IMR-90 (cell line): ENCODE measurements at regions not wholly inside any gene's neighbourhood (a gene's known extent, or its start where the extent isn't known, plus 50 kb on each side); places are given as distances from the start of the nearest gene placed in this dataset.

Source experiments
- ATAC-seq: fragments of 200-7000 bp; cut with Tn5 transposase; 2 replicates; pipeline ENCODE4 v1.9.1; 2020; ENCODE audit warnings: low read depth, mild to moderate bottlenecking, moderate library complexity
- BruUV-seq: library from RNA; stranded (reverse); fragments of 400-500 nt; replicated peaks from 2 replicates; lab custom pipeline; 2021; lab: Mats Ljungman, UMichigan
- CTCF ChIA-PET: fragments of 300-600 bp; formaldehyde crosslinking; extraction: SDS; loops from one replicate; lab custom pipeline; 2021; ENCODE audit warnings: antibody characterized with exemption; lab: Yijun Ruan, JAX
- POLR2A ChIA-PET: fragments of 300-600 bp; sonication (Branson Sonifier 250); formaldehyde crosslinking; loops from one replicate; lab custom pipeline; 2022; ENCODE audit warnings: antibody characterized with exemption; ENCODE audit not compliant: unreplicated experiment; lab: Charles Lee
- DNase-seq: peaks from one replicate; pipeline ENCODE4 v3.0.0; 2013
- H2AFZ ChIP-seq: replicated peaks from 2 replicates; pipeline ENCODE3; 2013; ENCODE audit warnings: low read length, mild to moderate bottlenecking; ENCODE audit not compliant: poor library complexity
- H2AK5ac ChIP-seq: 2 replicates; pipeline ENCODE4 v1.6.1; 2013; ENCODE audit warnings: low read depth, low read length, inconsistent platforms
- H2AK9ac ChIP-seq: replicated peaks from 2 replicates; pipeline ENCODE3; 2013; ENCODE audit warnings: mild to moderate bottlenecking, low read depth, low read length, moderate library complexity; ENCODE audit not compliant: poor library complexity
- H2BK120ac ChIP-seq: 2 replicates; pipeline ENCODE4 v1.6.1; 2013; ENCODE audit warnings: low read depth, low read length, inconsistent platforms
- H2BK15ac ChIP-seq: 3 replicates; pipeline ENCODE4 v1.6.1; 2013; ENCODE audit warnings: low read depth, low read length, inconsistent platforms
- H2BK20ac ChIP-seq: 2 replicates; pipeline ENCODE4 v1.6.1; 2013; ENCODE audit warnings: low read depth, mild to moderate bottlenecking, inconsistent platforms, low read length, moderate library complexity
- H2BK5ac ChIP-seq: 2 replicates; pipeline ENCODE4 v1.6.1; 2013; ENCODE audit warnings: mild to moderate bottlenecking, low read depth, low read length, inconsistent platforms; ENCODE audit not compliant: poor library complexity, severe bottlenecking
- H3K14ac ChIP-seq: replicated peaks from 2 replicates; pipeline ENCODE4 v1.6.1; 2013; ENCODE audit warnings: low read depth, low read length, inconsistent platforms
- H3K18ac ChIP-seq: 2 replicates; pipeline ENCODE4 v1.6.1; 2013; ENCODE audit warnings: low read depth, low read length, control low read depth
- H3K23ac ChIP-seq: 2 replicates; pipeline ENCODE4 v1.6.1; 2013; ENCODE audit warnings: low read depth, low read length, inconsistent platforms
- H3K27ac ChIP-seq: 2 replicates; pipeline ENCODE4 v1.5.1; 2013; ENCODE audit warnings: mild to moderate bottlenecking, control low read depth, low read length; ENCODE audit not compliant: insufficient read depth
- H3K27me3 ChIP-seq: 2 replicates; pipeline ENCODE4 v1.6.1; 2013; ENCODE audit warnings: low read length; ENCODE audit not compliant: control insufficient read depth, insufficient read depth
- H3K36me3 ChIP-seq: 2 replicates; pipeline ENCODE4 v1.6.1; 2013; ENCODE audit warnings: low read length, mixed read lengths; ENCODE audit not compliant: control insufficient read depth, insufficient read depth
- H3K4ac ChIP-seq: 2 replicates; pipeline ENCODE4 v1.6.1; 2013; ENCODE audit warnings: low read depth, low read length, inconsistent platforms
- H3K4me1 ChIP-seq: 2 replicates; pipeline ENCODE4 v1.6.1; 2013; ENCODE audit warnings: low read length, mixed read lengths; ENCODE audit not compliant: control insufficient read depth, insufficient read depth
- H3K4me2 ChIP-seq: 2 replicates; pipeline ENCODE4 v1.6.1; 2013; ENCODE audit warnings: low read depth, mild to moderate bottlenecking, control low read depth, low read length, moderate library complexity
- H3K4me3 ChIP-seq: 2 replicates; pipeline ENCODE4 v1.5.1; 2013; ENCODE audit warnings: low read depth, mild to moderate bottlenecking, control low read depth, low read length, moderate library complexity; ENCODE audit not compliant: insufficient read depth
- H3K56ac ChIP-seq: 2 replicates; pipeline ENCODE4 v1.6.1; 2013; ENCODE audit warnings: low read length, inconsistent platforms; ENCODE audit not compliant: insufficient read depth; ENCODE audit errors: extremely low read depth
- H3K79me1 ChIP-seq, 2 experiments: 2 replicates each; pipeline ENCODE4 v1.6.1; 2013; ENCODE audit warnings: low read length in 2 of 2, inconsistent platforms in 1 of 2, low read depth in 1 of 2
- H3K9ac ChIP-seq: 2 replicates; pipeline ENCODE4 v1.6.1; 2013; ENCODE audit warnings: low read depth, low read length, control low read depth
- H3K9me1 ChIP-seq: 2 replicates; pipeline ENCODE4 v1.6.1; 2013; ENCODE audit warnings: low read length, inconsistent platforms; ENCODE audit not compliant: insufficient read depth
- H3K9me3 ChIP-seq: 2 replicates; pipeline ENCODE4 v1.6.1; 2013; ENCODE audit warnings: low read length; ENCODE audit not compliant: control insufficient read depth, insufficient read depth
- H4K20me1 ChIP-seq: 2 replicates; pipeline ENCODE4 v1.6.1; 2013; ENCODE audit warnings: low read length, inconsistent platforms; ENCODE audit not compliant: insufficient read depth
- H4K5ac ChIP-seq: 2 replicates; pipeline ENCODE4 v1.6.1; 2013; ENCODE audit warnings: mild to moderate bottlenecking, low read depth, low read length, control low read depth
- H4K8ac ChIP-seq, 2 experiments: 2 replicates each; pipeline ENCODE4 v1.6.1; 2013; ENCODE audit warnings: low read depth in 2 of 2, low read length in 2 of 2, control low read depth in 1 of 2, inconsistent platforms in 1 of 2
- H4K91ac ChIP-seq: 2 replicates; pipeline ENCODE4 v1.6.1; 2013; ENCODE audit warnings: low read depth, low read length, inconsistent platforms; ENCODE audit not compliant: insufficient read depth
- CEBPB ChIP-seq: IDR thresholded peaks from 2 replicates; pipeline ENCODE4 v1.6.1; 2012; ENCODE audit warnings: low read depth, low read length, improper control_type of control experiment
- CTCF ChIP-seq: conservative IDR thresholded peaks from 2 replicates; pipeline ENCODE4 v1.5.1; 2012; ENCODE audit warnings: mild to moderate bottlenecking, low read depth, low read length, improper control_type of control experiment
- ELK1 ChIP-seq: fragments of 150-350 bp; IDR thresholded peaks from 2 replicates; pipeline ENCODE4 v1.6.1; 2016; ENCODE audit warnings: low read depth, mild to moderate bottlenecking, low read length, moderate library complexity, borderline replicate concordance
- FOS ChIP-seq: fragments of 150-350 bp; IDR thresholded peaks from 2 replicates; pipeline ENCODE4 v1.6.1; 2016; ENCODE audit warnings: low read depth, low read length
- MAZ ChIP-seq: IDR thresholded peaks from 2 replicates; pipeline ENCODE4 v1.6.1; 2012; ENCODE audit warnings: low read depth, mild to moderate bottlenecking, low read length, improper control_type of control experiment, moderate library complexity, borderline replicate concordance
- MXI1 ChIP-seq: IDR thresholded peaks from 2 replicates; pipeline ENCODE4 v1.6.1; 2012; ENCODE audit warnings: low read depth, mild to moderate bottlenecking, low read length, moderate library complexity, borderline replicate concordance
- NFE2L2 ChIP-seq: fragments of 150-350 bp; IDR thresholded peaks from 2 replicates; pipeline ENCODE4 v1.6.1; 2016; ENCODE audit warnings: low read depth, mild to moderate bottlenecking, low read length
- POLR2A ChIP-seq: IDR thresholded peaks from 2 replicates; pipeline ENCODE4 v1.6.1; 2012; ENCODE audit warnings: mild to moderate bottlenecking, low read depth, low read length
- RAD21 ChIP-seq: IDR thresholded peaks from 2 replicates; pipeline ENCODE4 v1.6.1; 2012; ENCODE audit warnings: low read length, improper control_type of control experiment
- RCOR1 ChIP-seq: IDR thresholded peaks from 2 replicates; pipeline ENCODE4 v1.6.1; 2012; ENCODE audit warnings: mild to moderate bottlenecking, low read length, improper control_type of control experiment; ENCODE audit not compliant: insufficient replicate concordance
- SMC3 ChIP-seq: fragments of 150-350 bp; IDR thresholded peaks from 2 replicates; pipeline ENCODE4 v1.6.1; 2016; ENCODE audit warnings: low read depth, mild to moderate bottlenecking, antibody characterized with exemption, low read length, moderate library complexity
- WGBS, 2 experiments: methylation state at CpG; one replicate each; pipeline versions ENCODE4 v1.1.5 to v1.1.7; 2013; ENCODE audit warnings: missing lambda C conversion rate in 2 of 2; ENCODE audit not compliant: insufficient read length in 1 of 2; ENCODE audit errors: extremely low coverage in 2 of 2; 5-methylcytosine and 5-hydroxymethylcytosine counted together
- dilution Hi-C: fragments of 300-500 bp; cut with HindIII; formaldehyde crosslinking; loops from one replicate; pipeline ENCODE4 v1.14.3; 2018; ENCODE audit warnings: low sequenced_read_pairs; ENCODE audit not compliant: unreplicated experiment
- in situ Hi-C: fragments of 300-500 bp; cut with MboI; formaldehyde crosslinking; loops from 3 replicates; pipeline ENCODE4 v1.14.3; 2019; ENCODE audit warnings: low sequenced_read_pairs, inconsistent platforms, mixed read lengths
- intact Hi-C: fragments of 100-400 bp; cut with micrococcal nuclease; formaldehyde crosslinking; loops from 2 replicates; pipeline ENCODE4 v1.10.0; 2022

- 100% methylated on average over 1 of the region's 5 CpGs; no CpG with 5 or more reads in 1 of the 2 experiments for WGBS, 2 experiments
- intact Hi-C loops, result loop anchor here (10.0 kb wide), 1 partner anchor 423 kb away; no protein-coding TSS in a partner anchor
- Histone ChIP-seq H4K91ac (no peak overlapping the region), H4K8ac (no peak overlapping the region), H2AK5ac (no peak overlapping the region), H3K9me1 (peaks cover 8% of the 10 kb centered on the region; the same call in 1 of the 2 replicates), H3K56ac (no peak overlapping the region), H3K27ac (no peak overlapping the region), H3K9ac (no peak overlapping the region), H3K4me2 (no peak overlapping the region), H3K36me3 (no peaks in the 10 kb centered on the region), H3K79me1 (peaks cover 5 to 43% of the 10 kb centered on the region in 2 experiments; a peak in 2 of 4 replicates), H2BK20ac (no peak overlapping the region), H3K9me3 (no peaks in the 10 kb centered on the region), H4K20me1 (no peaks in the 10 kb centered on the region), H2BK120ac (no peak overlapping the region), H3K4ac (no peak overlapping the region), H3K4me1 (peaks cover 8% of the 10 kb centered on the region), H3K27me3 (no peaks in the 10 kb centered on the region), H3K18ac (no peak overlapping the region), H2AFZ (no peak overlapping the region), H2BK5ac (no peak overlapping the region), H3K4me3 (no peak overlapping the region), H2AK9ac (no peak overlapping the region), H2BK15ac (no peak overlapping the region), H3K23ac (no peak overlapping the region), H3K14ac (no peak overlapping the region), H4K5ac (no peak overlapping the region)
- dilution Hi-C loops, result no loop called here
- POLR2A ChIA-PET, result no interaction called here
- BruUV-seq, result no TSS peak
- no peak for ATAC-seq
- CTCF ChIA-PET, result no interaction called here
- no peak for DNase-seq
- in situ Hi-C loops, result no loop called here
- TF ChIP-seq SMC3, result no peak
- no peak for TF ChIP-seq MXI1
- TF ChIP-seq RAD21, result no peak
- no peak for TF ChIP-seq POLR2A
- no peak for TF ChIP-seq NFE2L2
- no peak for TF ChIP-seq CEBPB
- TF ChIP-seq RCOR1, result no peak
- TF ChIP-seq MAZ, result no peak
- TF ChIP-seq ELK1, result no peak
- TF ChIP-seq CTCF, result no peak
- no peak for TF ChIP-seq FOS
Measured at GRCh38 chr17:64771980-64772844, 110.1 kb upstream of the SMURF2 start.
